Nephron (organoid): ENCODE measurements at regions not wholly inside any gene's neighbourhood (a gene's known extent, or its start where the extent isn't known, plus 50 kb on each side); places are given as distances from the start of the nearest gene placed in this dataset.

Experiments used
- H3K27ac Mint-ChIP-seq, 3 experiments: 2 replicates each; pipeline ENCODE4 v1.8.0; 2020; ENCODE audit warnings: mixed read lengths in 3 of 3, mild to moderate bottlenecking in 2 of 3, moderate library complexity in 1 of 3
- H3K27me3 Mint-ChIP-seq: 2 replicates; pipeline ENCODE4 v1.8.0; 2021; ENCODE audit warnings: low read depth, mild to moderate bottlenecking, moderate library complexity, mixed read lengths
- H3K36me3 Mint-ChIP-seq: 2 replicates; pipeline ENCODE4 v1.8.0; 2020; ENCODE audit warnings: low read depth, mixed read lengths
- H3K4me1 Mint-ChIP-seq: 2 replicates; pipeline ENCODE4 v1.8.0; 2020; ENCODE audit warnings: mixed read lengths
- H3K4me3 Mint-ChIP-seq, 3 experiments: 2 replicates each; pipeline ENCODE4 v1.8.0; 2020; ENCODE audit warnings: mild to moderate bottlenecking in 3 of 3, mixed read lengths in 3 of 3, moderate library complexity in 2 of 3
- H3K9me3 Mint-ChIP-seq: 2 replicates; pipeline ENCODE4 v1.8.0; 2020; ENCODE audit warnings: mixed read lengths
- TF ChIP-seq, protein P1 (sequence below), 3 experiments: fragments of 200-600 bp; sonication (generic); IDR thresholded peaks; one replicate each; pipeline ENCODE4 v1.5.0; 2021; ENCODE audit warnings: antibody characterized with exemption in 3 of 3; ENCODE audit not compliant: unreplicated experiment in 3 of 3

DNA sequence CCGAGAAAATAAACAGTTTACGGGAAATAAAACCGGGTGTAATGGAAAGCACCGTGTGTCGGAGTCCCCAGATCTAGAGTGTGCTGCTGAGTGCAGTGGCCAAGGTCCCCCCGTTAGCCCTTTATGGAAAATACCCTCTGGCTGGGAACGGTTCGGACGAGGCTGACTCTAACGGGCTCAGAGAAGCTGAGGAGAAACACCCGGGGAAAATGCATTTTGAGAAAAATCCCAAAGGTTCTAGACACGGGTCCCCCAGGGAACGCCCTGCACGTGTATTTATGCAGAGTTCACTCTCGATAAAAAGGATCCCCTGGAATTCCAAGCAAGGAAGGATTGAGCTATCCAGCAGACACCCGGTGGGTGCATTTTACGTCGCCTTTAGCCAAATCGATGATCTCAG, 177.2 kb downstream of the CRLF2 start:
- Mint-ChIP-seq H3K36me3 (peaks cover 4% of the 10 kb centered on the region), H3K27me3 (peaks cover 12% of the 10 kb centered on the region), H3K9me3 (peaks cover 6% of the 10 kb centered on the region), H3K27ac (no peak overlapping the region), H3K4me3 (no peak overlapping the region), H3K4me1 (no peaks in the 10 kb centered on the region)
- TF ChIP-seq, protein P1, sequence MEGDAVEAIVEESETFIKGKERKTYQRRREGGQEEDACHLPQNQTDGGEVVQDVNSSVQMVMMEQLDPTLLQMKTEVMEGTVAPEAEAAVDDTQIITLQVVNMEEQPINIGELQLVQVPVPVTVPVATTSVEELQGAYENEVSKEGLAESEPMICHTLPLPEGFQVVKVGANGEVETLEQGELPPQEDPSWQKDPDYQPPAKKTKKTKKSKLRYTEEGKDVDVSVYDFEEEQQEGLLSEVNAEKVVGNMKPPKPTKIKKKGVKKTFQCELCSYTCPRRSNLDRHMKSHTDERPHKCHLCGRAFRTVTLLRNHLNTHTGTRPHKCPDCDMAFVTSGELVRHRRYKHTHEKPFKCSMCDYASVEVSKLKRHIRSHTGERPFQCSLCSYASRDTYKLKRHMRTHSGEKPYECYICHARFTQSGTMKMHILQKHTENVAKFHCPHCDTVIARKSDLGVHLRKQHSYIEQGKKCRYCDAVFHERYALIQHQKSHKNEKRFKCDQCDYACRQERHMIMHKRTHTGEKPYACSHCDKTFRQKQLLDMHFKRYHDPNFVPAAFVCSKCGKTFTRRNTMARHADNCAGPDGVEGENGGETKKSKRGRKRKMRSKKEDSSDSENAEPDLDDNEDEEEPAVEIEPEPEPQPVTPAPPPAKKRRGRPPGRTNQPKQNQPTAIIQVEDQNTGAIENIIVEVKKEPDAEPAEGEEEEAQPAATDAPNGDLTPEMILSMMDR (IDR thresholded peaks at IDR 0.05; ENCODE audit: unreplicated experiment in 3 of 3): no peak

DNA sequence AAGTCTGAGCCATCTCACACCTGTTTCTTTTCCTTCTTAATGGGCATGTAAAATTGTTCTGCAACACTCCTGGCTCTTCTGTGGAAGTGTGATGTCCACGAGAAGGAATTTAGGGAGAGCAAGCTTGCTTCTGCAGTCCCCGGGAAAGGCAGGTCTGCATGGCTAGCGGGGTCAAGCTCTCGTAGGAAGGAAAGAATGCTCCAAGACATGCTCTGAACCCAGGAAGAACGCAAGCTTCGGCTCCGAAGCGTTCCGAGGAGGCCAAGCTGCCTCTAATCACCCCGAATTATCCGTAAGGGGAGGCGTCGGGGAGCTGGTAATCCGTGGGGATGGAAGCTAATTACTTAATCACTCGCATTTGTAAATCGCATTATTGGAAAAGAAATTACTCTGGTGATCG, 177.7 kb downstream of the CRLF2 start:
- Mint-ChIP-seq H3K27ac (no peak overlapping the region), H3K4me1 (no peaks in the 10 kb centered on the region), H3K4me3 (no peak overlapping the region), H3K36me3 (peaks cover 4% of the 10 kb centered on the region), H3K9me3 (peaks cover 3% of the 10 kb centered on the region), H3K27me3 (peaks cover 12% of the 10 kb centered on the region)
- TF ChIP-seq, protein P1 (IDR thresholded peaks at IDR 0.05; ENCODE audit: unreplicated experiment in 3 of 3): no peak

DNA sequence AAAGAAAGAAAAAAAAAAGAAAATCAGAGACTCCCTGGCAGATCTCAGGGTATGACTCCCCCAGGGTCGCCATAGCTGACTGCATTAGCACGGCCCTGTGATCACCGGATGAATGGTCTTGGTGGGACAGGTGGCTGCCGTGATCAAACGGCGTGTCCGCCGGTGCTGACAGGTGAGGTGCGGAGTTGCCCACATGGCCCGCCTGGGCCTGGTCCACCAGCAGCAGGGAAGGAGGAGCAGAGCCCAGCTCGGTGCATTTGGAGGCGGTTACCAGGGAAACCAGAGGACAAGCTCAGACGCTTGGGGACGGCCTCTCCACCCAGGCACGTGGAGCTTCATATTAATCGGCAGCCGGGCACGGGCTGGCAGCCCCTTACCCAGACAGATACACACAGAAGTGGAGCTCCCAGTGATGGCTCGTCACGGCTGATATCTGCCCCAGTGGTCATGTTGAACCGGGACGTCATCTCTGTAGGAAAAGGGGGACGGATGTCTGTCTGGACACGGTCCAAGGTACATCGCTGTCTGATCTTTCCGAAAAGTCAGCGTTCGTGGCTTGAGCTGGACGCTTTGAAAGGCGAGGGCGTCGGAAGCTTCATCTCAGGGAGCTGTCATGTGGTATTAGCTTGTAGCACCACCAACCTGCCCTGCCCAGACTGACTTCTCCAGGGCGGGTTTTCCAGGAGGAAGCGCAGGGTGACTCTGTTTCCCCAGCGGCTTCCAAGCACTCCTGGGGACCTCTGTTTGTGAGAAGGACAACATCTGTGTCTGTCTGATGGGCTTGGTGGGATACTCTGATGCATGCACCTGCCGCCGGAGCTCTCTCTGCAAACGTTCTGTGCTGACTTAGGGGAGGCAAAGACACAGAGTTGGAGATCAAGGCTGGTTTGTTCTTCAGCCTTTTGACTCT, 180.7 kb downstream of the CRLF2 start:
- H3K36me3 Mint-ChIP-seq: peaks cover 4% of the 10 kb centered on the region
- no peak overlapping the region for H3K4me3 Mint-ChIP-seq
- peaks cover 4% of the 10 kb centered on the region for H3K27me3 Mint-ChIP-seq
- no peak overlapping the region for H3K27ac Mint-ChIP-seq
- no peaks in the 10 kb centered on the region for H3K4me1 Mint-ChIP-seq
- TF ChIP-seq, protein P1 (IDR thresholded peaks at IDR 0.05; ENCODE audit: unreplicated experiment in 3 of 3): no peak
- peaks cover 3% of the 10 kb centered on the region for H3K9me3 Mint-ChIP-seq

DNA sequence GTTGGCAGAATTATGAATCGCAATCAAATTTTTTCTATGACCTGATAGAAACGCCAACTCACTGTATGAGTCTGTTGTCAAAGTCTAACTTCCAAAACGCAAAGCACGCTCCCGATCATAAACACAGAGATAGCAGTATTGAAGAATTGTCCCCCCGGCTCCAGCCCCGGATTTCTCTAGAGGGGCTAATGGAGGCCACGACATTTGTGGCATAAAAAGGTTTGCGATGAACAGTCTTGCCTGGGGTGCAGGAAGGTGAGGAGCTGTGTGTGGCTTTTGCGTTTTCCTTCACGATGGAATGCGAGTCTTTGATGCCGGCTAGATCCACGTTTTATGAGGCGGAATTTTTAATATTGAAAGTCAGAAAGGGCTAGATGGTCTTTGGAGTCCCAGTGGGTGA, 183.0 kb downstream of the CRLF2 start:
- TF ChIP-seq, protein P1 (IDR thresholded peaks at IDR 0.05; ENCODE audit: unreplicated experiment in 3 of 3): no peak
- no peak overlapping the region for H3K27ac Mint-ChIP-seq

DNA sequence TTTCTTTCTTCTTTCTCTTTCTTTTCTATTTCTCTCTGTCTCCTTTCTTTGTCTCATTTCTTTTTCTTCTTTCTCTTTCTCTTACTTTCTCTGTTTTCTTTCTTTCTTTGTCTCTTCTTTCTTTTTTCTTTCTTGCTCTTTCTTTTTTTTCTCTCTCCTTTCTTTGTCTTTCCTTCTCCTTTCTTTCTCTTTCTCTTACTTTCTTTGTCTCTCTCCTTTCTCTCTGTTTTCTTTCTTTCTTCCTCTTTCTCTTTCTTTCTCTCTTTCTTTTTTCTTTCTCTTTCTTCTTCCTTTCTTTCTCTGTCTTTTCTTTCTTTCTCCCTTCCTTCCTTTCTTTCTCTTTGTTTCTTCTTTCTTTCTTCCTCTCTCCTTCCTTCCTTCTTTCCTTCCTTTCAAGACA, 184.8 kb downstream of the CRLF2 start:
- H3K27me3 Mint-ChIP-seq: peaks cover 6% of the 10 kb centered on the region
- peaks cover 3% of the 10 kb centered on the region for H3K9me3 Mint-ChIP-seq
- H3K4me3 Mint-ChIP-seq: no peak overlapping the region
- H3K36me3 Mint-ChIP-seq: no peaks in the 10 kb centered on the region
- no peak overlapping the region for H3K27ac Mint-ChIP-seq
- peaks cover 4% of the 10 kb centered on the region for H3K4me1 Mint-ChIP-seq
- TF ChIP-seq, protein P1 (IDR thresholded peaks at IDR 0.05; ENCODE audit: unreplicated experiment in 3 of 3): no peak

More for the DNA sequence above, 183.0 kb downstream of the CRLF2 start:
- H3K27me3 Mint-ChIP-seq: peaks cover under 1% of the 10 kb centered on the region
- H3K4me1 Mint-ChIP-seq: no peaks in the 10 kb centered on the region
- no peak overlapping the region for H3K4me3 Mint-ChIP-seq
- H3K36me3 Mint-ChIP-seq: peaks cover 4% of the 10 kb centered on the region
- H3K9me3 Mint-ChIP-seq: peaks cover 3% of the 10 kb centered on the region

DNA sequence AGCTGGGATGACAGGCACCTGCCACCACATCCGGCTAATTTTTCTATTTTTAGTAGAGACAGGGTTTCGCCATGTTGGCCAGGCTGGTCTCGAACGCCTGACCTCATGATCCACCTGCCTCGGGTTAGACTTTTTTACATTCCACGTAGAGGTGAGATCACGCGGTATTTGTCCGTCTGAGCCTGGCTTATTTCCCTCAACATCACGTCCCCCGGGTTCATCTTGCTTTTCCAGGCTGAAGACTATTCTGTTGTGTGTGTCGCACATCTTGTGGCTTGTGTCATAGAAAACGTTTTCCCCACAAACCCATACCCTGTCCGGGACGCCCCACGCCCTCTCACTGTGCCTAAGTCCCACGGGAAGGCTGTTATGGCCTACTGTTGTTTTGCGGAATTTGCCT, 185.3 kb downstream of the CRLF2 start:
- peaks cover 3% of the 10 kb centered on the region for H3K9me3 Mint-ChIP-seq
- no peaks in the 10 kb centered on the region for H3K36me3 Mint-ChIP-seq
- peaks cover 4% of the 10 kb centered on the region for H3K4me1 Mint-ChIP-seq
- H3K27ac Mint-ChIP-seq: no peak overlapping the region
- peaks cover 7% of the 10 kb centered on the region for H3K27me3 Mint-ChIP-seq
- no peak overlapping the region for H3K4me3 Mint-ChIP-seq
- TF ChIP-seq, protein P1 (IDR thresholded peaks at IDR 0.05; ENCODE audit: unreplicated experiment in 3 of 3): no peak
